DND-41 (cell line): ENCODE measurements at regions not wholly inside any gene's neighbourhood (a gene's known extent, or its start where the extent isn't known, plus 50 kb on each side); places are given as distances from the start of the nearest gene placed in this dataset.

ENCODE experiments used
- ATAC-seq: fragments of 200-7000 bp; cut with Tn5 transposase; 3 replicates; pipeline ENCODE4 v1.9.1; 2021; ENCODE audit warnings: low read depth; ENCODE audit not compliant: insufficient read depth
- DNase-seq: peaks from one replicate; pipeline ENCODE4 v3.0.0-alpha.2; 2020
- H2AFZ ChIP-seq: 2 replicates; pipeline ENCODE4 v1.6.0; 2012; ENCODE audit warnings: low read depth, low read length
- H3K27ac ChIP-seq: 2 replicates; pipeline ENCODE4 v1.5.1; 2012; ENCODE audit warnings: low read length, inconsistent platforms
- H3K27me3 ChIP-seq: fragments of 200-600 bp; sonication (generic); 2 replicates; pipeline ENCODE4 v1.6.0; 2012; ENCODE audit warnings: low read length, mild to moderate bottlenecking, inconsistent platforms; ENCODE audit not compliant: insufficient read depth, poor library complexity
- H3K36me3 ChIP-seq: 2 replicates; pipeline ENCODE4 v1.5.1; 2012; ENCODE audit warnings: low read length, inconsistent platforms; ENCODE audit not compliant: insufficient read depth
- H3K4me1 ChIP-seq: 2 replicates; pipeline ENCODE4 v1.5.1; 2012; ENCODE audit warnings: mild to moderate bottlenecking, low read length; ENCODE audit not compliant: insufficient read depth
- H3K4me2 ChIP-seq: 2 replicates; pipeline ENCODE4 v1.6.0; 2012; ENCODE audit warnings: mild to moderate bottlenecking, moderate library complexity, low read length, inconsistent platforms; ENCODE audit not compliant: insufficient read depth
- H3K4me3 ChIP-seq, 2 experiments: fragments of 200-600 bp in 1 of 2; shearing (Covaris generic) in 1 of 2; 2 replicates each; pipeline ENCODE4 v1.5.1; 2012 to 2016; ENCODE audit warnings: inconsistent platforms in 2 of 2, low read length in 2 of 2, mild to moderate bottlenecking in 2 of 2, low read depth in 1 of 2, moderate library complexity in 1 of 2
- H3K79me2 ChIP-seq: 2 replicates; pipeline ENCODE4 v1.6.0; 2012; ENCODE audit warnings: low read length, inconsistent platforms; ENCODE audit not compliant: insufficient read depth
- H3K9ac ChIP-seq: 2 replicates; pipeline ENCODE4 v1.6.0; 2012; ENCODE audit warnings: low read depth, mild to moderate bottlenecking, inconsistent platforms, low read length, moderate library complexity
- H3K9me3 ChIP-seq: 2 replicates; pipeline ENCODE4 v1.5.1; 2012; ENCODE audit warnings: low read length, moderate library complexity, mild to moderate bottlenecking, inconsistent platforms; ENCODE audit not compliant: insufficient read depth, severe bottlenecking
- H4K20me1 ChIP-seq: 2 replicates; pipeline ENCODE4 v1.6.0; 2012; ENCODE audit warnings: low read length; ENCODE audit not compliant: insufficient read depth
- CTCF ChIP-seq: IDR thresholded peaks from 2 replicates; pipeline ENCODE4 v1.5.1; 2012; ENCODE audit warnings: borderline replicate concordance, low read length, moderate library complexity, mild to moderate bottlenecking; ENCODE audit not compliant: poor library complexity, severe bottlenecking; ENCODE audit errors: extremely low read depth
- EZH2 ChIP-seq: IDR thresholded peaks from 3 replicates; pipeline ENCODE4 v1.6.1; 2012; ENCODE audit warnings: borderline replicate concordance, low read depth, mild to moderate bottlenecking, moderate library complexity, low read length, inconsistent platforms; ENCODE audit not compliant: severe bottlenecking

- Histone ChIP-seq H3K4me1 (no peaks in the 10 kb centered on the region), H4K20me1 (no peaks in the 10 kb centered on the region; the same call in 1 of the 2 replicates), H3K4me3 (no peak overlapping the region), H3K27me3 (no peaks in the 10 kb centered on the region), H3K79me2 (no peaks in the 10 kb centered on the region), H3K9ac (no peak overlapping the region), H2AFZ (no peak overlapping the region), H3K36me3 (no peaks in the 10 kb centered on the region), H3K9me3 (peaks cover 6% of the 10 kb centered on the region), H3K4me2 (no peak overlapping the region), H3K27ac (no peak overlapping the region)
- TF ChIP-seq EZH2, result no peak
- no peak for TF ChIP-seq CTCF
- DNase-seq, result no peak
- no peak for ATAC-seq
These were observed 97.8 kb upstream of the PPP2R2D start for GRCh38 chr10:131802996-131803395.

- H3K9ac ChIP-seq, result no peak overlapping the region
- no peaks in the 10 kb centered on the region; the same call in 1 of the 2 replicates for H4K20me1 ChIP-seq
- no peak overlapping the region for H3K27ac ChIP-seq
- no peaks in the 10 kb centered on the region for H3K4me1 ChIP-seq
- DNase-seq (no peak), ATAC-seq (no peak)
- H3K4me2 ChIP-seq, result no peak overlapping the region
- H3K36me3 ChIP-seq, result no peaks in the 10 kb centered on the region
- no peak overlapping the region for H2AFZ ChIP-seq
- H3K27me3 ChIP-seq, result no peaks in the 10 kb centered on the region
- TF ChIP-seq CTCF, result no peak
- TF ChIP-seq EZH2, result no peak
- H3K9me3 ChIP-seq, result peaks cover 6% of the 10 kb centered on the region
- H3K4me3 ChIP-seq, result no peak overlapping the region
- H3K79me2 ChIP-seq, result no peaks in the 10 kb centered on the region
These were observed 96.9 kb upstream of the PPP2R2D start for GRCh38 chr10:131803860-131804425.

GRCh38 chr10:131804551-131805295, 96.1 kb upstream of the PPP2R2D start:
- Histone ChIP-seq H3K4me1 (no peaks in the 10 kb centered on the region), H3K9ac (no peak overlapping the region), H3K27ac (no peak overlapping the region), H3K4me3 (no peak overlapping the region), H3K36me3 (no peaks in the 10 kb centered on the region), H4K20me1 (no peaks in the 10 kb centered on the region; the same call in 1 of the 2 replicates), H3K4me2 (no peak overlapping the region), H2AFZ (no peak overlapping the region), H3K79me2 (no peaks in the 10 kb centered on the region), H3K9me3 (peaks cover under 1% of the 10 kb centered on the region), H3K27me3 (no peaks in the 10 kb centered on the region)
- no peak for TF ChIP-seq CTCF
- no peak for TF ChIP-seq EZH2
- no peak for ATAC-seq
- no peak for DNase-seq
